HS-27A (cell line): ENCODE measurements at regions not wholly inside any gene's neighbourhood (a gene's known extent, or its start where the extent isn't known, plus 50 kb on each side); places are given as distances from the start of the nearest gene placed in this dataset.

Experiments used
- DNase-seq: peaks from one replicate; pipeline ENCODE4 v3.0.0-alpha.2; 2012; ENCODE audit warnings: low read depth, missing footprints

DNA sequence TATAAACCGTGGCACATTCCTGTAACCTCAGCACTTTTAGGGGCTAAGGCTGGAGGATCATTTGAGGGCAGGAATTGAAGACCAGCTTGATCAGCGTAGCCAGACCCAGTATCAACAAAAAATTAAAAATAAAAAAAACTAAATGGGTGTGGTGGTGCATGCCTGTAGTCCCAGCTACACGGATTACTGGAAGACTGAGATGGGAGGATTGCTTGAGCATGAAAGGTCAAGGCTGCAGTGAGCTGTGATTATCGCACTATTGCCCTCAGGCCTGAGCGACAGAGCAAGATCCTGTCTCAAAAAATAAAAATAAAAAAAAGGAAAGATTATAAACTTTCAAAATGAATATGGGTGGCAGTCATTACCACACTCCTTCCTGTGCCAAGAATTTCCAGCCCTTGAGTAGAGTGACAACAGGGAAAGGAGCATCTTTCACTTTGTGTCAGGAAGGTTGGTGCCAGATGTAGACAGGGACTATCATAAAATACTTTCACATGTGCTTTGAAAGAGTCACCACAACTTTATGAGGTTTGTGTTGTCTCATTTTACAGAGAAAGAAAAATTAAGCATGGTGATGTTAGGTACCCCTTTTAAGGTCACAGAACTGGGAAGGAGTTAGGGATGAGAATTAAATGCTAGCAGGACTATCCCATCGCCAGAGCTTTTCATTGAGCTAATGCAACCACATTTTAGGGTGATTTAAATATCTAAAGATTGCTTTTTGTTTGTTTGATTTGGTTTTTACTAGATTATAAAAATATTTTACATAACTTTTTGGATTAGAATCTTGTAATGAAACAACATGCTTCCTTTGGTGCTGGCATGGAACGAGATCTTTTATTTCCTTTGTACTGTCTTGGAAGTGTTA is 1617.4 kb upstream of the ACVR2A start:
- DNase-seq = no peak

GRCh38 chr2:146226077-146226476 is 1618.8 kb upstream of the ACVR2A start:
- no peak for DNase-seq

- no peak for DNase-seq
Observed at GRCh38 chr2:146221826-146222225, 1623.0 kb upstream of the ACVR2A start.

GRCh38 chr2:146220957-146221356 is 1623.9 kb upstream of the ACVR2A start:
- no peak for DNase-seq

DNA sequence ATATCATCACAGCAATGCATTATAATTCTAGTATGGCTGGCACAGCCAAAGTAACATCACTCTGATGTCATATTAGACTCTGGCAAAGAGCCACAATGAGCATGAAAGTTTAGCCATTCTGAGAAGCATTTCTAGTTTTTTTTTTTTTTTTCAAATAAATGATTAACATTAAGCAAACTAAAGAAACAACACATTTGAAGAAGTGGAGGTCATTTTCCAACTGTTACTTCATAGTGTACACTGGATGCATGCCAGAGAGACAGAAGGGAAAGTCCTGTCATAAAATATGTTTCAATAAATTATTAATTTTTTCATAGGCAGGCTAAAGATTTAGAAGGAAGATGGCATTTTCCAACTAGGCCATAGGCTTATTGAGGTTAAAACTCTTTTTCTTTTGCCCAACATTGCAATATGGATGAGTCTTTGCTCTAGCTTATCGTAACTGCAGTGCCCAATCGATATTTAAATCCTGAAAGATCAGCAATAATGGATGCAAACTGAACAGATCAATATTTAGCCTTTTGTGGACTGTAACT is 1630.4 kb upstream of the ACVR2A start:
- no peak for DNase-seq

DNA sequence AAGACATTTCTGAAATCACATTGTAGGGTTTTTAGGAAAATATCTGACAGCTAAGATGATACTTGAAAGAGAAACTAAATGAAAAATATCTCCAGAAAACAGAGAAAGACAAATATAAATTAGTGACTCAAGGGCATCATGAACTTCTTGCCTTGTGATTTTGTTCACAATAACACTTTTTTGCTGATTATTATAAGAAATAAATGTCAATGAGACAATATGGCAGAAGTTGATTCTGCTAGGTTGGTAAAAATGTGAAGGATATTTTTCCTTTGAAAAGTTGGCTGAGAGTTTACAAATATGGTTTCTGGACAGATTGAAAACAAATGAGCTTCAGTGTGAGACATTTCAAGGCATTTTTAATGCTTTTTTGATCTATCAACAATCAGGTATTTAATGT is 1631.2 kb upstream of the ACVR2A start:
- DNase-seq = no peak

GRCh38 chr2:146212602-146213001 is 1632.2 kb upstream of the ACVR2A start:
- no peak for DNase-seq

GRCh38 chr2:146209842-146210275 is 1635.0 kb upstream of the ACVR2A start:
- DNase-seq = no peak

- DNase-seq = no peak
Observed at GRCh38 chr2:146207901-146208300, 1636.9 kb upstream of the ACVR2A start.

- DNase-seq = no peak
Observed at GRCh38 chr2:146207417-146207816, 1637.4 kb upstream of the ACVR2A start.

DNA sequence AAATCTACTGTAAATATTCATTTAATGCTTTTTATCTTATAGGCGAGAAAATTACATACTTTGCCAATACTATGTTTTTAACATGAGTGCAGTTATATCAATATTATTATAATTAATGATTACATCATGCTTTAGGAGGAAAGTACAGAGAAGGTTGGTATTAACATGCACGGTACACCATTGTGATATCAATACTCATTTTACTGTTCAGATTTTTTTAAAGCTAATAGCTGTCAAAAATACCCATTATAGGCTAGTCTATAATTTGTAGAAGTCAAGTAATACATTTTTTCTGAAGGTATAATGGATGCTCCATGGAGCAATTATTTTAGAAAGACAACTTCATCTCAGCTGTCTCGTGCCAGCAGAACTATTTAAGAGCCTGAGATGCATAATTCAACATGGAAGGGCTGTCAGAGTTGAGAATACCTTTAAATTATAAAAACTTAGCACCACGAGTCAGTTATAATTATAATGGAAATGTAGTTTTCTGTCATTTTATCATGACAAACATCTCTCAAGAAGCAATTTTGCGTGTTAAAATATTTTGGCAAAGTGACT is 1641.7 kb upstream of the ACVR2A start:
- DNase-seq = no peak

- no peak for DNase-seq
Observed at GRCh38 chr2:146193619-146194018, 1651.2 kb upstream of the ACVR2A start.

DNA sequence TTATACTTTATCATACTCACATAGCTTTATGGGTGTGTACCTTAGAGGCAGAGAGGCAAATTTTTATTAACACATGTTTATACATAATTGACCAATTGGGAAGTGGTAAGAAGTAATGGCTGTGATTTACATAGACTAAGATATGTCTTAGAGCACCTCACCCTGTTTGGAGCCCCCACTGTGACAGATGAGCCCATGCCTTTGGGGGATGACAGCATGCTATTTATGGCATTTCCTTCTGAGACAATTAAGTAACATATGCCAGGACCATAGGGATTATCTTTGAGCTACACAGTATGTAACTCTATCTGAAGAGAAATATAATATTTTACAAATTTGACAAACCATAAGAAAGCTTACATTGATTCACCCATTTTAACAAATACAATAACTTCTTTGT is 1655.3 kb upstream of the ACVR2A start:
- no peak for DNase-seq

DNA sequence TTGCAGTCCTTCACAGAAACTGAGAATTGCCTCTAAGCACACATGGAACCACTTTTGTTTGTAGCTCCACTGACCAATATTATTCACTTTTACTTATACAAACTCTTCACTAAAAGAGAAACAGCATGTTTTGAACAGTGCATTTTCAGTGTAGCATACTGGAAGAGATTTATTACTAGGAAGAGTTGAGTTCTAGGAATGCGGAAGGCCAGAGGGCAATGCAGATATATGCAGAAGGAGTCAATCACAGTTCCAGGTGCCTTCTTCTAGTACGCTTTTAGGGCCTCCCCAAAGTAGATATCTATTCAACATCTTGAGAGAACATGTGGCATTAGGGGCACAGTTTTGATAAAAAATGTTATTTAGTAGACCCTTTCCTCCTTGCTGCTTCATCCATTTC is 1654.0 kb upstream of the ZEB2 start:
- no peak for DNase-seq

- no peak for DNase-seq
Observed at GRCh38 chr2:146161256-146161882, 1641.5 kb upstream of the ZEB2 start.

DNA sequence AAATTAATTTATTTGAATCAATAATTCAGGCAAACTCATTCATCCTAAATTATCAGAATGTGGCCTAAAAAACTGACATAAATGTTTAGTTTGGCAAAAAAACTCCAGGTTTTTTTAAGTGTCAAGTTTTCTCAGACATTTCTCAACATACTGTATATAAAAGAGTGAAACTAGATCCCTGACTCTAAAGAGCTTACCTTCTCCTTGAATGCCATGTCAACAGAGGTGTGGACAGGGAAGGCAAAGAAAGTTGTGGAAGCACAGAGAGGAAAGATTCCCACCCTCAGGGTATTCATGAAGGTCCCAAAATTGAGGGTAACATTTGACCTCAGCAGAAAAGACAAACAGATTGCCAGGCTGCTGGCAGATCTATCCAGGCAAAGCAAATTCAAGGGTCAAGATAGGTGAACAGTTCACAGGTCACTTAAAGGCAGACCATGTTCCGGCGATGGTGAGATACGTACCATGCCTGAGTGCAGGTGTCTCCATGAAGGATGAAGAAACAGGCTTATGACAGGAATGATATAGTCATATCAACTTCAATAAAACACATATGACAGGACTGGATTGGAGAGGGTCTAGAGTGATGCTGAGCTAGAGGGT is 1638.3 kb upstream of the ZEB2 start:
- no peak for DNase-seq

- no peak for DNase-seq
Observed at GRCh38 chr2:146147448-146148012, 1627.6 kb upstream of the ZEB2 start.

GRCh38 chr2:146143971-146144370 is 1624.1 kb upstream of the ZEB2 start:
- no peak for DNase-seq

- DNase-seq = no peak
Observed at GRCh38 chr2:146138820-146139219, 1618.9 kb upstream of the ZEB2 start.

- no peak for DNase-seq
Observed at GRCh38 chr2:146135245-146135644, 1615.3 kb upstream of the ZEB2 start.

DNA sequence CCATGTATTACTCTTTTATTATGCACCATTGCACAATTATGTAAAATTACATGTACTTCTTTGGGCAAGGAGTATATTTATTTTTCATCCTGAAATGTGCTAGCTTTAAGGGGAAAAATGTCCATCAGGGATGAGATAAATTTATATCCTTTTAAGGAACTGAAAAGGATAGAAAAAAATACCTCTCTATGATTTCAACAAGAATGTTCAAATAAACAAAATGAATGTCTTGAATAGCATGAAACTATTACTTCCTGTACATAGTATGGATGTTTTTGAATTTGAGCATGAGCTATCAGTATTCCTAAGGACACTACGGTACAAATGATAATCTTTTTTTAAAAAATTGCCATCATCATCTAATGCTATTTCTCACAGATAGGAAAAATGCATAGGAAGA is 1611.9 kb upstream of the ZEB2 start:
- DNase-seq = no peak

DNA sequence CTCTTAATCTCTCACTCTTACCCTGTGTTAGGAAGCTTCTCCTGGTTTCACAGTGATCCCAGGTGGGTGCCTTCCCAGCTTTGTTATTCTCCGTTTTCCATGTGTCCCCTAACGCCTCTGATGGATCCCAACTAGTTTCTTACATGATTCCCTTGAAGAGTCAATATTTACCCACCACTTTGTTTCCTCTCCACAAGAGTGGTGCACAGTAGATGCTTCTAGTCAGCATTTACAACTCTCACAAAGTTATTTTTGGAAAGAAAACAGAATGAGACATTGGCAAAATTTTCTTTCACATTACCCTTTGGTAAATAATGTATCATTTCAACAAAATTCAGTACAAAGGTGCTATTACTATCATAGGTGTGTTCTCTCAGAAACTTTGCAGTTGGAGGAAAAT is 1611.1 kb upstream of the ZEB2 start:
- no peak for DNase-seq
